Fibroblast of peridontal ligament (primary cell): ENCODE measurements at regions not wholly inside any gene's neighbourhood (a gene's known extent, or its start where the extent isn't known, plus 50 kb on each side); places are given as distances from the start of the nearest gene placed in this dataset.

Experiments
- DNase-seq: peaks from one replicate; pipeline ENCODE4 v3.0.0-alpha.2; 2010; ENCODE audit errors: extremely low read depth

DNA sequence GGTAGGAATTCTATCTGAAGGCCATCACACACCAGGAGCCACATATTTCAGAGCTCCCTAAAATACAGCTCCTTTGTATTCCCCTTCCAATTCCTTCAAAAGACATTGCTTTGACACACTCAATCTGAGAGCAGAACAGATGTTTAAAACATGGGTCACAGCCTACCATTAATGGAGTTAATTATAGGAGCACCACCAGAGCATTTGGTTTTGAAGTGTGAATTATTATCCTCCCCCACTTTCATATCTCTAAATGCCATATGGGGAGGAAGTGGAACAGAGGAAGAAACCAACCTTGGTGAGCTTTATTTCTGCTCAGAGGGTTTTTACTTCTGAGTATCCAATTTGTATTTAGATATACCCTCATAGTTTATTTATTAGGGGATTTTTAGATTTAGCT, 50.7 kb upstream of the TNFRSF21 start:
- no peak for DNase-seq

DNA sequence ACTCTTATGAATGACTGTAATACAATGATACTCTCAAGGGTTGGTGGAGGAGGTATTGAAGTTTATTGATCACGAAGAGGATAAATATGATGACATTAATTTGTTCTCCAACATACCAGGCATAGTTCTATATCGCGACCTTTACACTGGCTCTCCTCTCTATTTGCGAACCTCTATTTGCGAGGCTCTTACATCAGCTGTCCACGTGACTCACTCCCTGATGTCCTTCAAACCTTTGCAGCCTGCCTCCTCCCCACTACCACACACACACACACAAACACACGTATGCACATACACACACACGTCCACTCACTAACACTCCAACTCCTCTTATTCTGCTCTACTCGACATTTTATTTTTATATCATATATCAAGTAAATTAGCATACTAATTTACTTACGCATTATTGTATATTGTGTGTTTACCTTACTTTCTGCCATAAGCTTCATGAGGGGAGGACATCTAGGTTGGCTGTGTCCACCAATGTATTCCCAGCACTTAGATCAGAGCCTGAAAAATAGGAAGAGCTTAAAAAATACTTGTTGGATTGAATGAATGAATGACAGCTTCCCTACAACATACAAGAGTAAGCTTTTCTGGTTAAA, 53.3 kb upstream of the TNFRSF21 start:
- no peak for DNase-seq

DNA sequence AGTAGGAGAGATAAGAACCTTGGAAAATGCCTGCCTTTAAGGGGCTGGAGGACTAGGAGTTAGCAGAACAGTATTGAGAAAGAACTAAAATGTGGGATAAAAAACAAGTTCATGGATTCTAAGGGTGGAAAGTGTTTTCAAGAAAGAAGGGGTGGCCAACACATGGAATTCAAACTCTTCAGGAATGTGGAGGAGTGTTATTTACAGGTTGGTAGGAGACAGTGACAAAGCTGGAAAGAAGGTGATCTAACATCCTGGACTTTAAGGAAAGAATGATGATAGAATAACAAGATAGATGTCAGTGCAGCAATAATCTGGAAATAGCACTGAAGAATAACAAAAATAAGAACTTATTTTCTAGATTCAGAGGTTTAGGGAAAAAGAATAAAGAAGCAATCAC, 54.0 kb upstream of the TNFRSF21 start:
- DNase-seq: no peak

DNA sequence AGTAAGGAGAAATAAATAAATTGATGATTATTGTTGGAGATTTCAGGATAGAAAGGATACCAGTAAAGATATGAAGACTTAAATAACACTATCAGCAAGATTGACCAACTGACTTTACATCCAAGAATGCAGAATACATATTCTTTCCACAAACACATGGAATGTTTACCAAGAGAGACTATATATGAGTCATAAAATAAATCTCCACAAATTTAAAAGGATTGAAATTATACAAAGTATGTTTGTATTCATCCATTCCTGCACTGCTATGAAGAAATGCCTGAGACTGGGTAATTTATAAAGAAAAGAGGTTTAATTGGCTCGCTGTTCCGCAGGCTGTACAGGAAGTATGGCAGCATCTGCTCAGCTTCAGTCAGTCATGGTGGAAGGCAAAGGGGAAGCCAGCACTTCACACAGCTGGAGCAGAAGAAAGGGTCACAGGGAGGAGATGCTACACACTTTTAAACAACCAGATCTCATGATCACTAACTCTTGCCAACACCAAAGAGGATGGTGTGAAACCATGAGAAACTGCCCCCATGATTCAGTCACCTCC, 56.7 kb upstream of the TNFRSF21 start:
- DNase-seq: no peak

DNA sequence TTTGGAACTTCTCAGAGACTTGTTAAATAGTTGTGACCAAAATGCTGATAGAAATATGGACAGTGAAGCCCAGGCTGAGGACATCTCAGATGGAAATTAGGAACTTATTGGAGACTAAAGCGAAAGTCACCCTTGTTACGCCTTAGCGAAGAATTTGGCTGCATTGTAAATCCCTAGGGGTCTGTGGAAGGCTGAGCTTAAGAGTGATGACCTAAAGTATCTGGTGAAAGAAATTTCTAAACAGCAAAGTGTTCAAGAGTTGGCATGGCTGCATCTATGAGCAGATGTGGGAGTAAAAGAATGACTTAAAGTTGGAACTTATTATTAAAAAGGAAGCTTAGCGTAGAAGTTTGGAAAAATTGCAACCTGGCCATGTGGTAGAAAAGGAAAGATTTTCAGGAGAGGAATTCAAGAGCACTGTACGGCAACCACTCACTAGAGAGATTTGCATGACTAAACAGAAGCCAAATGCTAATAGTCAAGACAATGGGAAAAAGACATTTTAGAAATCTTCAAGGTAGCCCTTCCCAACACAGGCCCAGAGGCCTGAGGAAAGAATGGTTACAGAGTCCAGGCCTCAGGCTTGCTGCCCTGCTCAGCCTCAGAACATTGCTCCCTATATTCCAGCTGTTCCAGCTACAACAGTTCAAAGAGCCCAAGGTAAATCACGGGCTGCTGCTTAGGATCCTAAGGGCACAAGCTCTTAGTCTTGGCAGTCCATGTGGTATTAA, 61.6 kb upstream of the TNFRSF21 start:
- DNase-seq: no peak

DNA sequence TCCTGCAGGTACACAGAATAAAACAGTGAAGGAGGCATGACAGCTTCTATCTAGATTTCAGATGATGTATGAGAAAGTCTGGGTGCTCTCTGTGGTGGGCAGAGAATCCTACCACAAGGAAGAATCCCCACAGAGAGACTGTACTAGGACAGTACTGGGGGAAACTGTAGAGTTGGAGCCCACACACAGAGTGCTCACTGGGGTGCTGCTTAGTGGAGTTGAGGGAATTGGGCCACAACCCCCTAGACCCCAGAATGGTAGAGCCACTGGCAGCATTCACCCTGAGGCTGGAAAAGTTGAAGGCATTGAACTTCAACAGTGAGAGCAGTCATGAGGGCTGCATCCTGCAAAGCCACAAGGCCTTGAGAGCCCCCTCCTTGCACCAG, 62.2 kb upstream of the TNFRSF21 start:
- DNase-seq: no peak

DNA sequence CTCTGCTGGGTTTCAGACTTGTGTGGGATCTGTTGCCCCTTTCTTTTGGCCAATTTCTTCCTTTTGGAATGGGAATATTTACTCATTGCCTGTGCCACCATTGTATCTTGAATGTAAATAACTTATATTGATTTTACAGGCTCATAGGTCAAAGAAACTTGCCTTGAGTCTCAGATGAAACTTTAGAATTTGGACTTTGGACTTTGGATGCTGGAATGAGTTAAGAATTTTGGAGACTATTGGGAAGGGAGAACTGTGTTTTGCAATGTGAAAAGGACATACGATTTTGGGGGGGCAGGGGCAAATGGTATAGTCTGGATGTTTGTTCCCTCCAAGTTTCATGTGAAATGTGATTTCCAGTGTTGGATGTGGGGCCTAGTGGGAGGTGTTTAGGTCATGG, 62.6 kb upstream of the TNFRSF21 start:
- no peak for DNase-seq

DNA sequence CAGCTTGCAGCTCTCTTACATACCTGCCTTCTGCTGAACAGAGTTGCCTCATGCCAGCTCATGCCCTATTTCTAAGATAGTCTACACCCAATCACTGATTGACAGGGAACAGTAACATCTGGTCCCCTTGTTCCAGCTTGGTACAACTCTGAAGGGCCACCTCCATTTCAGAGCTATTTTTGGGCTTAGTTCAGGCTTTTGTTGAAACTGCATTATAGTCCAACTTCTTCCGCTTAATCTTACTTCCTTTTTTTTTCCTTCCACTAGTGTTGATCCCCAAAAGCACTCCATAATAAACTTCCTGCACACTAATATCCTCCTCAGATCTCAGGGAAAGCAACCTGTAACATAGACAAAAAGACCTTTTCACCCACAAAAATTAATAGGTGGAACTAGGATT, 65.7 kb upstream of the TNFRSF21 start:
- no peak for DNase-seq

DNA sequence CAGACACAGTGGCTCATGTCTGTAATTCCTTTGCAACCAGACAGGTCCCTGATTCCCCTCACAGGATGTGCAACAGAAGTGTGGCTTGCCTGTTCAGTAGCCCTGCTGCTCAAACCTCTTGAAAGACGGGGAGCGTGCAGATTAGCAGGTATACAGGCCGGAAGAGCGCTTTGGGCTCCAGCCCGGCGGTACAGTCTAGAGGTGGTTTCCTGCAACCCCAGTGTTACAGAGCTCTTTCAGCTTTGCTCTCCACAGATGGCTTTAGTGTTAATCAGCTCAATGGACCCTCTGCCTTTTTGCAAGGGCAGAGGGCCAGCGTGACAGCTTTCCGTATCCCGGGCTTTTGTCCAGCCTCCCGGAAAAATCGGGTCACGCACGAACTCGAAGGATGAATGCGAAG, 67.2 kb upstream of the TNFRSF21 start:
- no peak for DNase-seq

DNA sequence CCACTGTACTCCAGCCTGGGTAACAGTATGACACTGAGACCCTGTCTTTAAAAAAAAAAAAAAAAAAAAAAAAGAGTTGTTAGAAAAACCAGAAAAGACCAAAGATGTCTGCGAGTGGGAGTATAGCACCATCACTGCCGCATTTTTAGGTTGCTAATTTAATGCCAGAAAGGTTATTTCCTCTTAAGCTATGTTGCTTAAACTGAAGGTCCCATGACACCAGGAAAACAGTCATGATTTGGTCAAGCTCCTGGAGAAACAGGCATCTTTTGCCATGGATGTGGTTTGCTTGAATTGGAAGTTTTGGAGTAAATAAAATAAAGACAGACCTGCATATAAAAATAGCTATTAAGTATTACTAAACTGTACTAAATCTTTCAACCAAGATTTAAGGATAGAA, 68.3 kb upstream of the TNFRSF21 start:
- no peak for DNase-seq

DNA sequence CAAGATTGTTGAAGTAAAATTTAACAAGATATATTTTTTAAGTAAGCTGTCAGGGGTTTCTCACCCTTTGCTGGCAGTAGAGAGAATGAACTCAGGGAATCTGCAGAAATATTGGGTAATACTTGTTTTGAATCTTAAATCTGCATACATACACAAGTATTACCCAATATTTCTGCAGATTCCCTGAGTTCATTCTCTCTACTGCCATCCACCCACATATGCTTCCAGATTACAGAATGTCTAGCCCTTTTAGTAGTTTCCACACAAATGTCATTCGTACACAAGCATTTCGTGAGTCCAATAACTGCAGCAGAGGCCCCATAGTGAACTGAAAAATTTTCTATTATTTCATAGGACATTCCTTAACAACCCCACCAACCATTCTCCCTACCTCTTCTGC, 69.6 kb upstream of the TNFRSF21 start:
- DNase-seq: no peak

DNA sequence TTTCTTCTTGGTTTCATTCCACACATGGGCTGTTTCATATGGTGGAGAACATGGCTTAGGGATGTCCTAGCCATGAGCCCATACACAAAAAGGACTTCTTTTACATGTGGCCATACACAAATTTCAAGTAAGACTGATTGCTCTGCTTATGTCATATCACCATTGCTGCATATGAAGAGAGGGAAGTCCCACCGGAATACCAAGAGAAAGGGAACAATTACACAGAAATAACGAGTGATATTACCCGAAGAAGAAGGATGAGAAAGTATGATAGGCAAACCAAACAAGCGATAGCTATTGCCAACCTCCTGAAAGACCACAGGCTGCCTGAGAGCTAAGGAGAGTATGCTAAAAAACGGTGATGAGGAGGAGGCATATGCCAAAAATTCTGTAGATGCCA, 70.5 kb upstream of the TNFRSF21 start:
- no peak for DNase-seq

DNA sequence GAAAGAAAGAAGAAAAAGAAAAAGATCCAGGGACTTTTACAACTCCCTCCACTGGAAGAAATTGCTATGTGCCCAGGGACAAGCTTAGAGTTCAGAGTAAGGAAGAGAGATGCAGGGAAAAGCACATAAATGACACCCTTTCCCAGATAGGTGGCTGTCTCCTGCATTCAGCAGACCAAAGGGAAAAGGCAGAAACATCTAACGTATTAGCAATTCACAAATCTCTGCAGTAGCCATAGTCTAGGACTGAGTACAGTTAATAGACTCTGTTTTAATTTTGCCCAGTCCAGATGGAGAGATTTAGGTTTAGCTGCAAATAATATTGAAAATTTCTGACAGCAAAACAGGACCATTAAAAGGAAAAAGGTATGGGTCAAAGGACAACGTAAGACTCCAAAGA, 71.3 kb upstream of the TNFRSF21 start:
- no peak for DNase-seq

DNA sequence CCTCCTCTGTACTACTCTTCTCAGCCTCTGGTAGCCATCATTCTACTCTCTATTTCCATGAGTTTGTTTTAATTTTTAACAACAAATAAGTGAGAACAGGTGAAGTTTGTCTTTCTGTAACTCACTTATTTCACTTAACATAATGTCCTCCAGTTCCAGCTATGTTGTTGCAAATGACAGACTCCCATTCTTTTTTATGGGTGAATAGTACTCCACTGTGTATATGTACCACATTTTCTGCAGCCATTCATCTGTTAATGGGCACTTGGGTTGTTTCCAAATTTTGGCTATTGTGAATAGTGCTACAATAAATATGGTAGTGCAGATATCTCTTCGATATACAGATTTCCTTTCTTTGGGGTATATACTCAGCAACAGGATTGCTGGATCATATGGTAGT, 73.7 kb upstream of the TNFRSF21 start:
- DNase-seq: no peak

DNA sequence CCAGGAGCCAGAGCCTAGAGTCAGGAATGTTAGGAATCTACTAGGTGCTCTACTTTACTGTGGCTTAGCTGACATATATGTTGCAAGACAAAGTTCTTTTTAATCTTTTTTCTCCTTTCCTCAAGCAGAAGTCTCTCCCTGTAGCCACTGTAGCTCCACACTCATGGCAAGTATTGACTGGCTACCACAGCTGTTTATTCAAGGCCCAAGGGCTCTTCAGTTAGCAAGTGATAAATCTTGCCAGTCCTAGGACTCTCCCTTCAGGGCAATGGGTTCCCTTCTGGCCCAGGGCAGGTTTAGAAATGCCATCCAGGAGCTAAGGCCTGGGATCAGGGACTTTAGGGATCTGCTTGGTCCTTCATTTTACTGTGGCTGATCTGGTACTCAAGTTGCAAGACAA, 82.0 kb upstream of the TNFRSF21 start:
- DNase-seq: no peak

DNA sequence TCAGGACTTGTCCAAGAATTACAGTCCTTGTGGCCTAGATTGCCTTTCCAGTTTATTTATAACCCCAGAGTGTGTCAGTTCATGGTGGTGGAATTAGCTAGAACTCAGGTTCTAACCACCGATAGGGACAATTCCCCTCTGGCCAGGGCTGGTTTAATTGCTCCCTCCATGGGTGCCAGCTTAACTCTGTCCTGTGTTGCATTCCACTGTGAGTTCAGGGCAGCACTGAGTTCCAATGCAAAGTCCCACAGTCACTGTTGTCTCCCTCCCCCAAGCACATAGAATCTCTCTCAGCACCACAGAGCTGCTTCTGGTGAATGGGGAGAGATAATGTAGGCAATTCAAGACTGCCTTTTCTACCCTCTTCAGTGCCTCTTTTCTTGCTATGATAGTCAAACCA, 82.5 kb upstream of the TNFRSF21 start:
- no peak for DNase-seq

DNA sequence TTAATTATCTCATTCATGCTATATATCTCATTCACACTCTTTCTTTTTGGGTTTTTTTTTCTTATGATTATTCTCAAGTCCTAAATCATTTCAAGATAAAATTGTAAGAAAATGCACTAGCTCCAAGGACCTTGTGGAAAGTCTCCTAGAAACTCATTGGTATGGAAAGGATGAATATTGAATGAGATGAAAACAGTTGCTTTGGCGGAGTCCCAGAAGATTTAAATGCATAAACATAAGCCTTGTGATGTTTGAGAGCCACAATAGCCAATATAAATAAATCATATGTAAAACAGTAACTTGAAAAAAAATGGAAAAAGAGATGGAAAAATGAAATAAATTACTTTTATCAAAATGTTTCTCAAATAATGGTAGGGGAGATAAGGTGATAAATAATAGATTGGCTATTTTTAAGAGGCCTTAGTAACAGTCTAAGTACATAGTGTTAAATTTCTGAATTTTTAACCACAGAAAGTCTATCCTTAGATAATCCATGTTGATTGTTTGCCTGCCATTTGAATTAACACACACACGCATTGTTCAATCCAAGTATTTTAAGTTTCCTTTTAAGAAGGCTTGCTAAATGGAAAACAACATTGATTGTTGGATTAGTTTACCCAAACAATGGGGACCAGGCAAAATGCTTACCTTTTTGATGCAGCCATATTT, 81.1 kb upstream of the CD2AP start:
- DNase-seq: no peak

DNA sequence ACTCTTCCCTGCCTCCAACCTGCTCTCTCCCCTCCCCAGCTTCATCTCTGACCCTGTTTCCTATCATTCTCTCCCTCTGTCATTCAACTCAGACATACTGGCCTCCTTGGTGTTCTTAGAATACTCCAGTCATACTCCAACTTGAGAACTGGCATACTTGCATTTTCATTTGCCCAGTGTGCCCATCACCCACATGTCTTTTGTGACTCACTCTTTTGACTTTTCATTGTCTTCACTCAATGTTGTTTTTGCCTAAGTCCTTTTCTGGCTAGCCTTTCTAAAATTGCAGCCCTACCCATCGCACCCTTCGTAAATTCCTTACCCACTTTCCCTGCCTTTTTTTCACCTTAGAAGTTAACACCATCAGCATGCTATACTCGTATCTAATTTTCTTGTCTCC, 77.0 kb upstream of the CD2AP start:
- DNase-seq: no peak

DNA sequence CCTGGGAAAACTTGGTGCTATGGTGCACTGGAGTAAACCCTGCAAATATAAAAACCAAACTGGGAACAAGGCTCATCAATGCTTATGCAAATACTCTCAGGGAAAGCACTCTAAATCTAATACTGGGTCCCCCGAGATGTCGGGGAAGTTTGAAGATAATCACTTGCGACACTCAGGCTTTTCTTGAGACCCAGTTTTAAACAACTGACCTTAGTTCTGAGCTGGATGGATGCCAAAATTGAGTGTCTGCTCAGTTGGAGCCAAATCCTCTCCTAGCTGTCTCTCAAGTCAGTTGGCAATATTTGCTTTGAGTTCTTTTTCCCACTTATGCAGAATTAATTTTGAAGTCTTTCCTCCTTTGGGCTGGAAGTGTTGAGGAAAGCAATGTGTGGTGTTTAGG, 75.5 kb upstream of the CD2AP start:
- DNase-seq: no peak

DNA sequence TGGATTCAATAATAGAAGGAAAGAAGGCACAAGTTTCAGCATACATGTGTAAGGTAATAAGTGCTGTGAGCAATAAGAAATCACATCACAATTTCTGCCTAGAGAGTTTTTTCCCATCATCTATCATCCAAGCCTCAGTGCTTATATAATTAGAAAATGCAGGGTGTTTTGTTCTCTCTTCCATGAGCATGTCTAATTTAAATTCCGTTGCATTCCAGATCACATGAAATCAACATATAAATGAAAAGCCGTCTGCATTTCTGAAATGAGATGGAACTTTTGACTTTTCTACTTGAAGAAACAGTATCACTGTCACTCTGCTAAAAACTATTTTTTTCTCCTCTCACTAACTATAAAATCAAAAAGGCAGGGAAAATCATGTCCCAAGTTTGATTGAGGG, 74.5 kb upstream of the CD2AP start:
- DNase-seq: no peak

DNA sequence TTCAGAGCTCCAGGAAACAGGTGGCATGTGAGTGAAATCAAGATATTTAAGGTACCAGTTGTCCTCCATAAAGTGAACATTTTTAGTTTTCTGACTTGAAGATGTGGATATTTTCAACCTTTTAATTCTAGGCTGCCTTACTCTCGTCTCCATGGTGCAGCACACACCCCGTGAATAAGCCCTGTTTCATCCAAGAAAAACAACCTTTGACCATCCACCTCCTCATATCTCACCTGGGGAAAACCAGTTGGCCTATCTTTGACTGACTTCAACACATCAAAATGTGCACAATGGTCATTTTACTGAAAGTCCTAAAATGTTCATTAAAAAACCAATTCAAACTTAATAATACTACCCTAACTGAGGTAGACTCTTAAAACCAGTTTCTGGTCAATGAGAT, 73.8 kb upstream of the CD2AP start:
- no peak for DNase-seq

DNA sequence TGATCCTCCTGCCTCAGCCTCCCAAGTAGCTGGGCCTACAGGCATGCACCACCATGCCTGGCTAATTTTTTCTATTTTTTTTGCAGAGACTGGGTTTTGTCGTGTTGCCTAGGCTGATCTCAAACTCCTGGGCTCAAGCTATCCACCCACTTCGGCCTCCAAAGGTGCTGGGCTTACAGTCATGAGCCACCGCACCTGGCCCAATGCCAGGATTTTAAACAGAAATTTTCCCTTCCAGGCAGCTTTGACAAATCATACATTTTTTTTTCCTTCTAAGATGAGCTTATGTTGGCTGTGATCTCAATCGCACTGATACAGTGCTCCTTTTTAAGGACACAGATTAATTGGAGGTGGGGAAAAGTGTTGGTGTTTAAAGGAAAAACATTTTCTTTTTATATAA, 73.2 kb upstream of the CD2AP start:
- no peak for DNase-seq

DNA sequence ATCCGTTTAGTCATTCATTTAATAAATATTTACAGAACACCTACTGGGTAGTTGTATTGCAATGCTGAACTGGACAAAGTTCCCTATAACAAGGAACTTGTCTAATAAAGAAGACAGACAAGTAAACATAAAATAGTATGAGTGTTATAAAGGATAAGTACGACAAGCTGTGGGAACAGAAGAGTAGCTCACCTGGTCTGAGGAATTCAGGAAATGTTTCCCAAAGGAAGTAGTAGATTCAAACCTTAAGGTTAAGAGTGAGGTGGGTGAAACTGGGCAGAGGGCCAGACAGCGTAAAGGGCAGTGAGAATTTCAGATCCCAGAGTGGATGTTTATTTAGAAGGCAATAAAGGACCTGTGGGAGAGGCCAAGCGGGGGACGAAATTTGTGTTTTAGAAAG, 72.3 kb upstream of the CD2AP start:
- DNase-seq: no peak
